ENCODE measurements at regions not wholly inside any gene's neighbourhood (a gene's known extent, or its start where the extent isn't known, plus 50 kb on each side); places are given as distances from the start of the nearest gene placed in this dataset.

- no peaks in the 10 kb centered on the region for H3K27me3 ChIP-seq
- no peak overlapping the region for H3K4me3 ChIP-seq
- H3K27ac ChIP-seq: no peak overlapping the region
- no peaks in the 10 kb centered on the region for H3K36me3 ChIP-seq
- intact Hi-C loops (cut with DNase I; ENCODE audit: low total_unique reads): no loop called here
- H3K9me3 ChIP-seq: no peaks in the 10 kb centered on the region
- no peak for TF ChIP-seq CTCF (IDR thresholded peaks at IDR 0.05)
- H3K4me1 ChIP-seq: no peaks in the 10 kb centered on the region
- no peak for DNase-seq
These were observed 213.4 kb downstream of the IL15 start for GRCh38 chr4:141849778-141850177.

- Histone ChIP-seq H3K27ac (no peak overlapping the region), H3K4me1 (no peaks in the 10 kb centered on the region), H3K36me3 (no peaks in the 10 kb centered on the region), H3K4me3 (no peak overlapping the region), H3K9me3 (no peaks in the 10 kb centered on the region), H3K27me3 (no peaks in the 10 kb centered on the region)
- no peak for DNase-seq
- no peak for TF ChIP-seq CTCF (IDR thresholded peaks at IDR 0.05)
- intact Hi-C loops (cut with DNase I; ENCODE audit: low total_unique reads): no loop called here
These were observed 215.0 kb downstream of the IL15 start for GRCh38 chr4:141851246-141851891.

- no peak for DNase-seq
These were observed 216.8 kb downstream of the IL15 start for GRCh38 chr4:141853091-141853764.

GRCh38 chr4:141858437-141858836 lies 222.1 kb downstream of the IL15 start:
- no peaks in the 10 kb centered on the region for H3K27me3 ChIP-seq
- no peak for TF ChIP-seq CTCF (IDR thresholded peaks at IDR 0.05)
- no peak overlapping the region for H3K4me3 ChIP-seq
- intact Hi-C loops (cut with DNase I; ENCODE audit: low total_unique reads): no loop called here
- DNase-seq: no peak
- H3K4me1 ChIP-seq: no peaks in the 10 kb centered on the region
- H3K9me3 ChIP-seq: no peaks in the 10 kb centered on the region
- no peak overlapping the region for H3K27ac ChIP-seq
- H3K36me3 ChIP-seq: no peaks in the 10 kb centered on the region

More at GRCh38 chr4:141853091-141853764, 216.8 kb downstream of the IL15 start:
- H3K9me3 ChIP-seq: no peaks in the 10 kb centered on the region
- no peaks in the 10 kb centered on the region for H3K27me3 ChIP-seq
- H3K4me1 ChIP-seq: no peaks in the 10 kb centered on the region
- TF ChIP-seq CTCF (IDR thresholded peaks at IDR 0.05): no peak
- intact Hi-C loops (cut with DNase I; ENCODE audit: low total_unique reads): no loop called here
- no peak overlapping the region for H3K4me3 ChIP-seq
- no peaks in the 10 kb centered on the region for H3K36me3 ChIP-seq
- H3K27ac ChIP-seq: no peak overlapping the region

GRCh38 chr4:141860974-141861373 lies 224.6 kb downstream of the IL15 start:
- no peaks in the 10 kb centered on the region for H3K9me3 ChIP-seq
- H3K27ac ChIP-seq: no peak overlapping the region
- intact Hi-C loops (cut with DNase I; ENCODE audit: low total_unique reads): no loop called here
- H3K36me3 ChIP-seq: no peaks in the 10 kb centered on the region
- TF ChIP-seq CTCF (IDR thresholded peaks at IDR 0.05): no peak
- H3K27me3 ChIP-seq: no peaks in the 10 kb centered on the region
- H3K4me1 ChIP-seq: no peaks in the 10 kb centered on the region
- no peak for DNase-seq
- H3K4me3 ChIP-seq: no peak overlapping the region
